HCT116 (cell line): ENCODE measurements at regions not wholly inside any gene's neighbourhood (a gene's known extent, or its start where the extent isn't known, plus 50 kb on each side); places are given as distances from the start of the nearest gene placed in this dataset.

Experiments
- ATAC-seq: fragments of 200-7000 bp; cut with Tn5 transposase; 2 replicates; pipeline ENCODE4 v1.9.1; 2020; ENCODE audit warnings: mild to moderate bottlenecking, moderate library complexity
- BruUV-seq: library from RNA; stranded (reverse); fragments of 400-500 nt; replicated peaks from 2 replicates; lab custom pipeline; 2021; lab: Mats Ljungman, UMichigan
- CTCF ChIA-PET: fragments of 300-600 bp; sonication (Branson Sonifier 250); formaldehyde crosslinking; loops from one replicate; lab custom pipeline; 2021; ENCODE audit warnings: antibody characterized with exemption; lab: Charles Lee
- POLR2A ChIA-PET: fragments of 300-600, 350-600 bp; sonication (Branson Sonifier 250); formaldehyde crosslinking; loops from one replicate; lab custom pipeline; 2021; ENCODE audit warnings: antibody characterized with exemption; lab: Charles Lee
- RAD21 ChIA-PET, 2 experiments: fragments of 300-600 bp; sonication (Branson Sonifier 250); formaldehyde crosslinking; loops; one replicate each; lab custom pipeline; 2023; ENCODE audit warnings: low total read pairs in 2 of 2; ENCODE audit not compliant: uncharacterized antibody in 2 of 2, unreplicated experiment in 2 of 2, low non-redundant PET in 1 of 2; lab: Charles Lee
- DNase-seq: peaks from one replicate; pipeline ENCODE4 v3.0.0-alpha.2; 2010; ENCODE audit warnings: low read depth, low spot score
- H2AFZ ChIP-seq: fragments of 200-600 bp; shearing (Covaris generic), sonication (generic); 2 replicates; pipeline ENCODE4 v1.6.1; 2017; ENCODE audit warnings: low read depth, mixed run types, mixed read lengths, antibody characterized with exemption, low read length; ENCODE audit not compliant: poor library complexity, severe bottlenecking
- H3K27ac ChIP-seq: 2 replicates; pipeline ENCODE4 v1.5.1; 2012; ENCODE audit warnings: low read depth, low read length
- H3K27me3 ChIP-seq: fragments of 200-600 bp; sonication (generic); 2 replicates; pipeline ENCODE4 v1.6.1; 2016; ENCODE audit warnings: mixed run types, low read length, mixed read lengths; ENCODE audit not compliant: insufficient read depth
- H3K36me3 ChIP-seq, 2 experiments: fragments of 200-500 bp in 1 of 2; fragments of 200-600 bp in 1 of 2; sonication (Bioruptor generic) in 1 of 2; sonication (generic) in 1 of 2; 2 replicates each; pipeline versions ENCODE4 v1.5.1 to v1.6.1; 2014 to 2016; ENCODE audit warnings: low read length in 2 of 2, inconsistent platforms in 1 of 2, mixed read lengths in 1 of 2, mixed run types in 1 of 2; ENCODE audit not compliant: insufficient read depth in 2 of 2, control insufficient read depth in 1 of 2
- H3K4me1 ChIP-seq, 2 experiments: fragments of 200-600 bp in 1 of 2; sonication (generic) in 1 of 2; 2 replicates each; pipeline versions ENCODE4 v1.5.1 to v1.6.1; 2012 to 2017; ENCODE audit warnings: low read length in 2 of 2, inconsistent platforms in 1 of 2, mild to moderate bottlenecking in 1 of 2, mixed read lengths in 1 of 2, mixed run types in 1 of 2, moderate library complexity in 1 of 2; ENCODE audit not compliant: insufficient read depth in 2 of 2, control insufficient read depth in 1 of 2
- H3K4me2 ChIP-seq: fragments of 200-600 bp; sonication (generic); 2 replicates; pipeline ENCODE4 v1.6.1; 2017; ENCODE audit warnings: mixed run types, low read length, mixed read lengths
- H3K4me3 ChIP-seq, 2 experiments: fragments of 200-600 bp in 1 of 2; sonication (generic) in 1 of 2; replicated peaks in 1 of 2; 2 replicates each; pipeline ENCODE4 v1.5.1; 2011 to 2016; ENCODE audit warnings: low read length in 2 of 2, control low read depth in 1 of 2, low read depth in 1 of 2, mild to moderate bottlenecking in 1 of 2, mixed read lengths in 1 of 2, mixed run types in 1 of 2
- H3K79me2 ChIP-seq: fragments of 200-600 bp; sonication (generic); 2 replicates; pipeline ENCODE4 v1.6.1; 2017; ENCODE audit warnings: mild to moderate bottlenecking, mixed run types, low read length, moderate library complexity, mixed read lengths; ENCODE audit not compliant: insufficient read depth
- H3K9ac ChIP-seq: fragments of 200-600 bp; sonication (generic); 2 replicates; pipeline ENCODE4 v1.6.1; 2016; ENCODE audit warnings: low read length, mixed read lengths
- H3K9me2 ChIP-seq: fragments of 200-600 bp; sonication (generic), shearing (Covaris generic); 2 replicates; pipeline ENCODE4 v1.6.1; 2017; ENCODE audit warnings: mixed run types, mild to moderate bottlenecking, moderate library complexity; ENCODE audit not compliant: insufficient read depth
- H3K9me3 ChIP-seq, 2 experiments: fragments of 200-500 bp in 1 of 2; fragments of 200-600 bp in 1 of 2; sonication (Bioruptor generic) in 1 of 2; sonication (generic) in 1 of 2; 2 replicates each; pipeline ENCODE4 v1.6.1; 2014 to 2017; ENCODE audit warnings: low read length in 2 of 2, mixed read lengths in 2 of 2, inconsistent platforms in 1 of 2, low read depth in 1 of 2, mild to moderate bottlenecking in 1 of 2, mixed run types in 1 of 2, moderate library complexity in 1 of 2; ENCODE audit not compliant: control insufficient read depth in 1 of 2, insufficient read depth in 1 of 2
- H4K20me1 ChIP-seq: fragments of 200-600 bp; sonication (generic), shearing (Covaris generic); 2 replicates; pipeline ENCODE4 v1.6.1; 2017; ENCODE audit warnings: mixed run types, mild to moderate bottlenecking, moderate library complexity; ENCODE audit not compliant: insufficient read depth
- CBX3 ChIP-seq: IDR thresholded peaks from 2 replicates; pipeline ENCODE4 v1.6.1; 2012; ENCODE audit warnings: low read depth
- CEBPB ChIP-seq: IDR thresholded peaks from 2 replicates; pipeline ENCODE4 v1.6.1; 2012; ENCODE audit warnings: low read depth
- CTCF ChIP-seq, 3 experiments: fragments of 200-600 bp in 1 of 3; sonication (generic) in 1 of 3; IDR thresholded peaks in 2 of 3; conservative IDR thresholded peaks in 1 of 3; 2 replicates each; pipeline ENCODE4 v1.5.1; 2012 to 2017; ENCODE audit warnings: low read depth in 2 of 3, low read length in 2 of 3, antibody characterized with exemption in 1 of 3, borderline replicate concordance in 1 of 3, control low read depth in 1 of 3, mild to moderate bottlenecking in 1 of 3, mixed read lengths in 1 of 3, mixed run types in 1 of 3, moderate library complexity in 1 of 3; ENCODE audit not compliant: insufficient read depth in 1 of 3
- EGR1 ChIP-seq: IDR thresholded peaks from 2 replicates; pipeline ENCODE4 v1.6.1; 2012; ENCODE audit warnings: low read depth
- ELF1 ChIP-seq: IDR thresholded peaks from 2 replicates; pipeline ENCODE4 v1.6.1; 2012; ENCODE audit warnings: low read depth, borderline replicate concordance
- EZH2 ChIP-seq: fragments of 200-600 bp; sonication (generic); IDR thresholded peaks from 2 replicates; pipeline ENCODE4 v1.6.1; 2017; ENCODE audit warnings: antibody characterized with exemption, mixed run types
- EZH2phosphoT487 ChIP-seq: fragments of 200-600 bp; IDR thresholded peaks from 2 replicates; pipeline ENCODE4 v1.6.1; 2018; ENCODE audit warnings: antibody characterized with exemption, borderline replicate concordance
- FOSL1 ChIP-seq: IDR thresholded peaks from 2 replicates; pipeline ENCODE4 v1.6.1; 2012; ENCODE audit warnings: low read depth
- POLR2A ChIP-seq: IDR thresholded peaks from 2 replicates; pipeline ENCODE4 v1.7.0; 2011; ENCODE audit warnings: borderline replicate concordance; ENCODE audit not compliant: insufficient read depth, insufficient read length; ENCODE audit errors: extremely low read depth
- POLR2AphosphoS5 ChIP-seq: IDR thresholded peaks from 2 replicates; pipeline ENCODE4 v1.6.1; 2011; ENCODE audit warnings: mild to moderate bottlenecking, low read depth, low read length, moderate library complexity
- RAD21 ChIP-seq: IDR thresholded peaks from 2 replicates; pipeline ENCODE4 v1.6.1; 2012; ENCODE audit warnings: low read depth, mild to moderate bottlenecking
- SP1 ChIP-seq: IDR thresholded peaks from 2 replicates; pipeline ENCODE4 v1.6.1; 2012; ENCODE audit warnings: low read depth
- SRF ChIP-seq: IDR thresholded peaks from 2 replicates; pipeline ENCODE4 v1.6.1; 2012; ENCODE audit warnings: low read depth
- TCF7L2 ChIP-seq: IDR thresholded peaks from 2 replicates; pipeline ENCODE4 v1.7.0; 2011; ENCODE audit warnings: borderline replicate concordance, inconsistent platforms; ENCODE audit not compliant: insufficient read depth, insufficient read length; ENCODE audit errors: extremely low read depth
- YY1 ChIP-seq: IDR thresholded peaks from 2 replicates; pipeline ENCODE4 v1.6.1; 2011; ENCODE audit warnings: low read length, low read depth, moderate library complexity, mild to moderate bottlenecking; ENCODE audit not compliant: insufficient replicate concordance; ENCODE audit errors: extremely low read depth
- ZBTB33 ChIP-seq: IDR thresholded peaks from 2 replicates; pipeline ENCODE4 v1.6.1; 2011; ENCODE audit warnings: mild to moderate bottlenecking, low read length, moderate library complexity; ENCODE audit not compliant: insufficient replicate concordance; ENCODE audit errors: extremely low read depth
- ZNF274 ChIP-seq: fragments of 200-500 bp; sonication (Bioruptor generic); IDR thresholded peaks from 2 replicates; pipeline ENCODE4 v1.6.1; 2014; ENCODE audit warnings: mild to moderate bottlenecking, low read depth, low read length, inconsistent platforms
- intact Hi-C: fragments of 100-400 bp; cut with micrococcal nuclease; formaldehyde crosslinking; loops from 2 replicates; pipeline ENCODE4 v1.10.0; 2022
- TF ChIP-seq, protein P1 (sequence below): IDR thresholded peaks from 2 replicates; pipeline ENCODE4 v1.6.1; 2012

- Histone ChIP-seq H3K9me3 (0 out of 4 replicates have a peak, but pooled peaks cover 0 to 4% of the 10 kb centered on the region in 2 experiments), H3K79me2 (no peaks in the 10 kb centered on the region), H3K27me3 (no peaks in the 10 kb centered on the region), H3K4me1 (no peaks in the 10 kb centered on the region), H3K4me3 (no peak overlapping the region), H4K20me1 (no peaks in the 10 kb centered on the region), H3K9me2 (no peaks in the 10 kb centered on the region), H3K9ac (no peak overlapping the region), H3K4me2 (no peak overlapping the region), H2AFZ (no peak overlapping the region), H3K36me3 (no peaks in the 10 kb centered on the region), H3K27ac (no peak overlapping the region)
- TF ChIP-seq, protein P1, sequence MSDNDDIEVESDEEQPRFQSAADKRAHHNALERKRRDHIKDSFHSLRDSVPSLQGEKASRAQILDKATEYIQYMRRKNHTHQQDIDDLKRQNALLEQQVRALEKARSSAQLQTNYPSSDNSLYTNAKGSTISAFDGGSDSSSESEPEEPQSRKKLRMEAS = no peak
- ATAC-seq = no peak
- intact Hi-C loops = no loop called here
- ChIA-PET RAD21 (no interaction called here), POLR2A (no interaction called here), CTCF (no interaction called here)
- no peak for DNase-seq
- no TSS peak for BruUV-seq
Measured at GRCh38 chr1:115577513-115577912, 64.3 kb upstream of the VANGL1 start.

DNA sequence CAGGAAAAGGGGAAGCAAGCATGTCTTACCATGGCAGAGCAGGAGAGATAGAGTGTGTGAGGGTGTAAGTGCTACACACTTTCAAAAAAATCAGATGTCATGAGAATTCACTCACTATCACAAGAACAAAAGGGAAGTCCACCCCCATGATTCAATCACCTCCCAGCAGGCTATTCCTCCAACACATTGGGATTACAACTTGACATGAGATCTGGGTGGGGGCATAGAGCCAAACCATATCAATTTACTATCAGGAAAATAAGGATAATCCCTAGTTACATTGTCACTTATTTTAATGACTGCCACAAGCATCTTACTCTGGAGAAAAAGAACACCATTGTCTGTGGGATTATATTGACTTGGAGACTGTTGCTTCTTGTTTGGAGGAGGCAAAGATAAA lies 66.1 kb upstream of the VANGL1 start:
- RAD21 ChIA-PET = no interaction called here
- POLR2A ChIA-PET = no interaction called here
- no peak overlapping the region for H3K4me3 ChIP-seq
- intact Hi-C loops = no loop called here
- H3K9ac ChIP-seq = no peak overlapping the region
- no peak overlapping the region for H2AFZ ChIP-seq
- H3K27ac ChIP-seq = no peak overlapping the region
- DNase-seq = no peak
- H3K79me2 ChIP-seq = no peaks in the 10 kb centered on the region
- H4K20me1 ChIP-seq = no peaks in the 10 kb centered on the region
- H3K4me2 ChIP-seq = no peak overlapping the region
- no peaks in the 10 kb centered on the region for H3K9me2 ChIP-seq
- CTCF ChIA-PET = no interaction called here
- H3K27me3 ChIP-seq = no peaks in the 10 kb centered on the region
- peaks cover 0 to 10% of the 10 kb centered on the region in 2 experiments; a peak in 1 of 4 replicates for H3K9me3 ChIP-seq
- ATAC-seq = no peak
- no peaks in the 10 kb centered on the region for H3K4me1 ChIP-seq
- no TSS peak for BruUV-seq
- no peaks in the 10 kb centered on the region for H3K36me3 ChIP-seq
- TF ChIP-seq CTCF (IDR thresholded peaks at IDR 0.05 in 2 of 3, conservative IDR thresholded peaks at IDR 0.05 in 1 of 3; ENCODE audit: borderline replicate concordance in 1 of 3, insufficient read depth in 1 of 3, low read depth in 2 of 3, low read length in 2 of 3) (no peak), RAD21 (no peak), EGR1 (no peak), EZH2 (no peak), FOSL1 (no peak), ZBTB33 (no peak), CBX3 (no peak), SP1 (no peak), POLR2A (no peak), TCF7L2 (no peak), ZNF274 (no peak), CEBPB (no peak), ELF1 (no peak), EZH2phosphoT487 (no peak), YY1 (no peak), SRF (no peak), POLR2AphosphoS5 (no peak)
- TF ChIP-seq, protein P1 = no peak
